WERI-Rb-1 (cell line): ENCODE measurements at regions not wholly inside any gene's neighbourhood (a gene's known extent, or its start where the extent isn't known, plus 50 kb on each side); places are given as distances from the start of the nearest gene placed in this dataset.

Experiments used
- DNase-seq: peaks from one replicate; pipeline ENCODE4 v3.0.0-alpha.2; 2020
- H3K27ac ChIP-seq: fragments of 250-450 bp; sonication (Bioruptor Pico); 2 replicates; pipeline ENCODE4 v1.5.1; 2020; ENCODE audit warnings: mild to moderate bottlenecking, moderate library complexity
- H3K27me3 ChIP-seq: fragments of 250-450 bp; sonication (Bioruptor Pico); 2 replicates; pipeline ENCODE4 v1.5.1; 2021; ENCODE audit warnings: mild to moderate bottlenecking, low read depth, moderate library complexity; ENCODE audit not compliant: insufficient read depth, severe bottlenecking
- H3K36me3 ChIP-seq: fragments of 250-450 bp; sonication (Bioruptor Pico); 2 replicates; pipeline ENCODE4 v1.5.1; 2020; ENCODE audit warnings: mild to moderate bottlenecking, moderate library complexity
- H3K4me3 ChIP-seq: 2 replicates; pipeline ENCODE4 v1.5.1; 2011; ENCODE audit warnings: low read depth, mild to moderate bottlenecking, control low read depth, low read length
- H3K9me3 ChIP-seq: fragments of 250-450 bp; sonication (Bioruptor Pico); 2 replicates; pipeline ENCODE4 v1.5.1; 2021; ENCODE audit warnings: mild to moderate bottlenecking, moderate library complexity; ENCODE audit not compliant: severe bottlenecking
- TF ChIP-seq, protein P1 (sequence below): IDR thresholded peaks from 2 replicates; pipeline ENCODE4 v1.5.1; 2011; ENCODE audit warnings: low read depth, mild to moderate bottlenecking, control low read depth, inconsistent platforms, low read length

DNA sequence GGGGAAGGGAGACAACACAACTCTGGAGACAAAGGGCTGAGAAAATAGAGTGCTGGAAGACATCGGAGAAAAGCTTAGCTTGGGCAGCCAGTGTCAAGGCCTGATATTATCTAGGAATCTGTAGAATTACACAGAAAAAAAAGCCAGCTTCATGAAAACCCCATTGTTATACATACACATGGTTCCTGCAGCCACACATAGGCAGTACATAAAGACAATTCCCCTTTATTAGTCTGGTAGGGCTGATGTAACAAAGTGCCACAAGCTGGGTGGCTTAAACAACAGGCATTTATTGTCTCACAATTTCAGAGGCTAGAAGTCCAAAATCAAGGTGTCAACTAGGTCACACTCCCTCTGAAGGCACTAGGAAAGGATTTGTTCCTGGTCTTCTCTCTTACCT lies 503.5 kb downstream of the MID1IP1 start:
- H3K27me3 ChIP-seq: peaks cover 5% of the 10 kb centered on the region

DNA sequence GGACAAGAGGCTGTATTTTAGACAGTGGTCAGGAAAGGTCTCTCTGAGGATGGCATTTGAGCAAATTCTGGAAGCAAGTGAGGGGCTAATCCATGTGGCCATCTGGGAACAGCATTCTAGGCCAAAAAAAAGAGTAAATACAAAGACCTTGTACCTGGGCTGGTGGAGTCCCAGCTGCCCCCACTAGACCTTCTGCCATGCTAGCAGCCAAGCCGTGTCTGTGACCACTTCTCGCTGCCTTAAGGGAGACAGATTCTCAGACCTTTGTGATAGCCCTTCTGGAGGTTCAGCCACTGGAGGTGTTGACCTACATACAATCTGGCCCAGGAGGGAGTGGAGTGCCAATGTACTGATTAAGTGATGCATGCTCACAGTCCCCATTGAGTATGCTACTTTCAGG lies 506.2 kb downstream of the MID1IP1 start:
- Histone ChIP-seq H3K27ac (no peak overlapping the region), H3K36me3 (no peaks in the 10 kb centered on the region), H3K9me3 (peaks cover 11% of the 10 kb centered on the region), H3K4me3 (no peak overlapping the region), H3K27me3 (peaks cover 14% of the 10 kb centered on the region)
- TF ChIP-seq, protein P1, sequence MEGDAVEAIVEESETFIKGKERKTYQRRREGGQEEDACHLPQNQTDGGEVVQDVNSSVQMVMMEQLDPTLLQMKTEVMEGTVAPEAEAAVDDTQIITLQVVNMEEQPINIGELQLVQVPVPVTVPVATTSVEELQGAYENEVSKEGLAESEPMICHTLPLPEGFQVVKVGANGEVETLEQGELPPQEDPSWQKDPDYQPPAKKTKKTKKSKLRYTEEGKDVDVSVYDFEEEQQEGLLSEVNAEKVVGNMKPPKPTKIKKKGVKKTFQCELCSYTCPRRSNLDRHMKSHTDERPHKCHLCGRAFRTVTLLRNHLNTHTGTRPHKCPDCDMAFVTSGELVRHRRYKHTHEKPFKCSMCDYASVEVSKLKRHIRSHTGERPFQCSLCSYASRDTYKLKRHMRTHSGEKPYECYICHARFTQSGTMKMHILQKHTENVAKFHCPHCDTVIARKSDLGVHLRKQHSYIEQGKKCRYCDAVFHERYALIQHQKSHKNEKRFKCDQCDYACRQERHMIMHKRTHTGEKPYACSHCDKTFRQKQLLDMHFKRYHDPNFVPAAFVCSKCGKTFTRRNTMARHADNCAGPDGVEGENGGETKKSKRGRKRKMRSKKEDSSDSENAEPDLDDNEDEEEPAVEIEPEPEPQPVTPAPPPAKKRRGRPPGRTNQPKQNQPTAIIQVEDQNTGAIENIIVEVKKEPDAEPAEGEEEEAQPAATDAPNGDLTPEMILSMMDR: no peak
- no peak for DNase-seq

More for the DNA sequence above, 503.5 kb downstream of the MID1IP1 start:
- H3K36me3 ChIP-seq: no peaks in the 10 kb centered on the region
- TF ChIP-seq, protein P1: no peak
- H3K27ac ChIP-seq: no peak overlapping the region
- no peak for DNase-seq
- no peak overlapping the region for H3K4me3 ChIP-seq
- peaks cover 15% of the 10 kb centered on the region for H3K9me3 ChIP-seq

DNA sequence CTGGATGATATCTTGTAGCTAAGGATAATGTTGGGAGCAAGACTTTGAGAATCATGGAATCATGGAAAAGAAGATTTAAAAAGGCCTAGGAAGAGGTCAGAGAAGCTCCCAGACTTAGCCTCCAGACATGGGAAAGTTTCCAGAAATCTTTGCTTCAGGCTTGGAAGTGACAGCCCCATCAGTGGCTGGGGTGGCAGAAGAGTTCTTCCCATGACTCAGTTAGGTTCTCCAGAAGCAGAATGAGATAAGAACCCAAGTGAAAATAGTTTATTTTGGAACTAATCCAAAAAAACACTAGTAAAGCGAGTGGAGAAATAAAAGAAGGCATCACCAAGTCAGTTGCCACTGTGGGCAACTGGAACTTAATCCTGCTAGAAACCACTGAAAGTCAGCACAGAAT lies 506.9 kb downstream of the MID1IP1 start:
- DNase-seq: no peak
- Histone ChIP-seq H3K9me3 (peaks cover 4% of the 10 kb centered on the region), H3K4me3 (no peak overlapping the region), H3K36me3 (no peaks in the 10 kb centered on the region), H3K27ac (no peak overlapping the region), H3K27me3 (peaks cover 14% of the 10 kb centered on the region)
- TF ChIP-seq, protein P1: no peak

DNA sequence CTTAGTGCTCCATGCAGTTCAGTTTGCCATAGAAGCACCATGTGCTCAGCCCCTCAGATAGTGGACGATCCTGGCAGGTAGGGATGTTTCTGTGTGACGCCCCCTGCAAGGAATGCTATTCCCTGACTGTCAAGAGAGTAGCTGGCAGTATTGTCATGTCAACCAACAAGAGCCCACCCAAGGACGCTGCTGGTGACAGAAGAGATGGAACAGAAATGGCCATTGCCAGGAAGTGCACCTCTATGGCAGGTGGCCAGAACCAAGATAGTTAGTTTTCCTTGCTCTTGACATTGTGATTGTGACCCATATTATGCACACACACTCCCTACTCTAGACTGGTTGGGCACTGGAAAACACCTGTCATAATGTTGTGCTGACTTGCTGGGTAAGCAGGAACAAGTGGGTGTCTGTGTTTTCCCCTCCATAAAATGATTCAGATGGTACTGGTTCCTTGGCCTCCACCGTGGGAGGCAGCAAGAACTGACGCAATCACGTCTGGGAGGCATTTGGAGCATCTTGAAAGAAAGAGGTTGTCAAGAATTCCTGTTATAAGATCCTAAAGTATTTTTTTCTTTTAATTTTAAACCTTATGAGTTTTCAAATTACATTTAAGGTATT lies 507.9 kb downstream of the MID1IP1 start:
- TF ChIP-seq, protein P1: no peak
- DNase-seq: no peak
- no peaks in the 10 kb centered on the region for H3K36me3 ChIP-seq

DNA sequence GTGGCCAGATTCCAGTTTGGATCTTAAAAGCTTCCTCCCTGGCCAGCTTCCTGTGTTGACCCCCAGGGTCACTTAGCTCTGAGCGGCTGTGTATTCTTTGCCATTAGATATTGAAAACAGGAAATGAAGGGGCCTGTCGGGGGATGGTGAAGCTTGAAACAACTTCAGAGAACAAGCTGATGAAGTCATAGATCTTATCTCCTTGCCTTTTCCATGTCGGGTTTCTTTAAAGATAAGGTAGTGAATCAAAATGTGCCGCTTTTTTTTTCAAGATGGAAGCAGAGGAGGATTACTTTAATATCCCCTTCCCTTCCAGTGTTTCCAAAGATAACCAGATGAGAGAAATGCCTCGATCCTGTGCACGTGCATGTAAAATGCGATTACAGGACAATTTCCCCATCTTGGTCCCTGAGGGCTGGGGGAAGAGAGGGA lies 508.5 kb downstream of the MID1IP1 start:
- Histone ChIP-seq H3K9me3 (no peaks in the 10 kb centered on the region), H3K27ac (no peak overlapping the region), H3K27me3 (peaks cover 14% of the 10 kb centered on the region), H3K36me3 (no peaks in the 10 kb centered on the region), H3K4me3 (no peak overlapping the region)
- DNase-seq: no peak
- TF ChIP-seq, protein P1: no peak

More for the DNA sequence above, 507.9 kb downstream of the MID1IP1 start:
- no peak overlapping the region for H3K27ac ChIP-seq
- peaks cover 14% of the 10 kb centered on the region for H3K27me3 ChIP-seq
- no peaks in the 10 kb centered on the region for H3K9me3 ChIP-seq
- H3K4me3 ChIP-seq: no peak overlapping the region

DNA sequence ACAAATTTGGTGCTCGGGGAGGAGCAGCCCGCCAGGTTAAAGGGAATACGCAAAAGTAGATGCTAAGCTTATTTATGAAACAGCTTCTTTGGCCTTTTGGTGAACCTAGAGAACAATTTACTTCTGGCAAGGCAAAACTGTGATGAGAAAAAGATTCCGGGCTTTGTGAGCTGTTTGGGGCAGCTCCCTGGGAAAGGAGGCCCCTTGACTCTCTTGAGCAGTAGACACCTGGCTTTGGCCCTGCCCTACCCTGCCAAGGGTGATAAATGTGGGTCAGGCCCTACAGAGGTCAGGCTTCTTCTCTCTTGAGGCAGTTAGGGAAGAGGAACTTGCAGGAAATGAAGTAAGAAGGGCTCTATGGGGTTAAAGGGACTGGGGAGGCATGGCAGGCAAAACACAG lies 509.6 kb downstream of the MID1IP1 start:
- DNase-seq: no peak
- Histone ChIP-seq H3K9me3 (no peaks in the 10 kb centered on the region), H3K27ac (no peak overlapping the region), H3K27me3 (peaks cover 14% of the 10 kb centered on the region), H3K4me3 (no peak overlapping the region), H3K36me3 (no peaks in the 10 kb centered on the region)
- TF ChIP-seq, protein P1: no peak
